HG03060 (cell line): ENCODE measurements at regions not wholly inside any gene's neighbourhood (a gene's known extent, or its start where the extent isn't known, plus 50 kb on each side); places are given as distances from the start of the nearest gene placed in this dataset.
"Not testable (repeated sequence)": the region's sequence is repeated elsewhere in the genome, so short reads cannot be mapped to it uniquely, and the experiment has no call there.

Source experiments
- ATAC-seq: cut with Tn5 transposase; IDR thresholded peaks from one replicate; pipeline ENCODE4 v1.9.1; 2021; ENCODE audit warnings: low read depth, moderate number of reproducible peaks; ENCODE audit not compliant: unreplicated experiment

DNA sequence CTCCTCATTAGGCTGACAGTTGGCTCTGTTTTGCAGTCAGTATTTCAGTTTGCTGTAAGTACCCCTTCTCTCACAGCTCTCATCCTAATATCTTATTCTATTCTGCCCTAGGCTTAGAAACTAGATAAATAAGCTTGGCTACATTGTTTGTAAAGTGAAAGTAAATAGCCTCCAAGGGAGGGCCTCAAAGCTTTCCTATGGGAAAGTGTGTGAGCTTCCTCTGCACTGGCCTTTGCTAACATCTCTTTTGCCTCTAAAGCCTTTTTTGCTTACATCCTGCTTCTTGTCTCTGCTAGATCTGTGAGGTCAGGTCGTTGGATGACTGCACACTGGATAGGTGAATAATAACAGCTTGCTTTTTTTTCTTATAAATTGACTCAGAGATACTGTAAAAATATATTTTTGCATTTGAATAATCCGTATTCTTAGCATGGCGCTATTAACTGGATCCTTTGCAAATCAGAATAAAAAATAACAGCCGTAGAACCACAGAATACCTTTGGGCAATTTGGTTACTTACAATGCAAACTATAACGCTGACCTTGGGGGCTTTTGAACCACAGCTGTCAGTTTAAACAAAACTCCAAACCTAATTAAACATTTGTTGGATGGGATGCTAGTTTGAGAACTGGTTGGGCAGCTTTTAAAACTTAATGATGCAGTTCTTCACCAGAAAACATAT, 55.1 kb downstream of the TTC6 start:
- no peak for ATAC-seq

- no peak for ATAC-seq
These were observed 56.6 kb downstream of the TTC6 start for GRCh38 chr14:37652042-37652441.

GRCh38 chr14:37655418-37655817, 60.0 kb downstream of the TTC6 start:
- no peak for ATAC-seq

GRCh38 chr14:37658156-37658555, 62.7 kb downstream of the TTC6 start:
- ATAC-seq: no peak

- ATAC-seq: no peak
These were observed 68.1 kb downstream of the TTC6 start for GRCh38 chr14:37663498-37663897.

GRCh38 chr14:37665479-37665878, 70.0 kb downstream of the TTC6 start:
- ATAC-seq: no peak

- no peak for ATAC-seq
These were observed 70.5 kb downstream of the TTC6 start for GRCh38 chr14:37665951-37666350.

- ATAC-seq: no peak
These were observed 73.2 kb downstream of the TTC6 start for GRCh38 chr14:37668646-37669045.

- ATAC-seq: no peak
These were observed 73.8 kb downstream of the TTC6 start for GRCh38 chr14:37669242-37669641.

- ATAC-seq: no peak
These were observed 78.0 kb downstream of the TTC6 start for GRCh38 chr14:37673439-37673838.

- ATAC-seq: no peak
These were observed 83.5 kb downstream of the TTC6 start for GRCh38 chr14:37678916-37679315.

DNA sequence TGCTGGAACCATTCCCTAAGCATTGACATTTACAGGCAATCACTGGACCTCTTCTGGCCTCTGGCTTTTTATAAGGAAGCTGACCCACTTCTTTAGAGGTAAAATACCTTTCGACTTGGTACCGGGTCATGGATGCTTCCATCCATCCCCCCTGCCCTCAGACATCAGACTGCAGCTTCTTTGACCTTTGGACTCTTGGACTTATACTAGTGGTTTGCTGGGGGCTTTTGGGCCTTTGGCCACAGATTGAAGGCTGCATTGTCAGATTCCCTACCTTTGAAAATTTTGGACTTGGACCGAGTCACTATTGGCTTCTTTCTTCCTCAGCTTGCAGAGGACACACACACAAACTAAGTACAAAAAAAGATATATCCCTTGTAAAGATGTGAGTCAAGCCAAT, 86.1 kb downstream of the TTC6 start:
- ATAC-seq: no peak

- not testable (repeated sequence) for ATAC-seq
These were observed 97.3 kb downstream of the TTC6 start for GRCh38 chr14:37692680-37693079.

DNA sequence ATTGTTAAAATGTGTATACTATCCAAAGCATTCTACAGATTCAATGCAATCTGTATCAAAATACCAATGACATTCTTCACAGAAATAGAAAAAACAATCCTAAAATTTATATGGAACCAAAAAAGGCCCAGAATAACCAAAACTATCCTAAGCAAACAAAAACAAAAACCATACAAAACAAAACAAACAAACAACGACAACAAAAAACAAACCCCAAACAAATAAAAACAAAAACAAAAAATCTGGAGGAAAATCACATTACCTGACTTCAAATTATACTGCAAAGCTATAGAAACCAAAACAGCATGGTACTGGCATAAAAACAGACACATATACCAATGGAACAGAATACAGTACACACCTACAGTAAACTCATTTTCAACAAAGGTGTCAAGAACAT, 98.0 kb downstream of the TTC6 start:
- ATAC-seq: not testable (repeated sequence)

GRCh38 chr14:37695866-37696265, 100.4 kb downstream of the TTC6 start:
- ATAC-seq: no peak

DNA sequence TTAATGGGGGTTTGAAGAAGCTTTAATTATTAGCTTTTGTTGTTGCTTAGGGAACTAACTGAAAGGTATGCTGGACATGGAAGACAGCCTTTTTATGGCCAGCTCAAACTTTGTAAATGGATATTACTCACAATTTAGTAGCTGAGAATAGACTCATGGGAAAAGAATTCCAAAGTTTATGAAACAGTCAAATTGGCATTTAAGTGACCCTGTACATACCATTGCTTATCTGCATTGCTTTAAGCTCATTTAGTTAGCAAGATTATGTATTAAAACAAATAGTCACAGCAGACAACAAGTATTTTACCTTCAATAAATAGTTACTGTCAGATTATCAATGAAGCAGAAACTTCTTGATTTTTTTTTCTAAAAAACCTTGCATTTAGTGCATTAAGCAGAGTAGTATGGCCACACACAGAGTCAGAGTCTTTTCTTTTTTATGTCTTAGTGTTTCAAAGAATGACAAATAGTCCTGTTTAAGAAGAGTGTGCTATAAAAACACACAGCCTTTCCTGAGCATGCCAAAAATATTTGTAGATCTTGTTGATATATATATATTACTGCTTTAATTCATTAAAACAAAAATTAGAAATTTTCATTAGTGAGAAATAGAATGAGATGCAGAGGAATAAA, 102.2 kb downstream of the TTC6 start:
- ATAC-seq: no peak

- no peak for ATAC-seq
These were observed 103.7 kb downstream of the TTC6 start for GRCh38 chr14:37698840-37699777.

- no peak for ATAC-seq
These were observed 112.3 kb downstream of the TTC6 start for GRCh38 chr14:37707716-37708115.

- ATAC-seq: no peak
These were observed 113.1 kb downstream of the TTC6 start for GRCh38 chr14:37708481-37708880.

DNA sequence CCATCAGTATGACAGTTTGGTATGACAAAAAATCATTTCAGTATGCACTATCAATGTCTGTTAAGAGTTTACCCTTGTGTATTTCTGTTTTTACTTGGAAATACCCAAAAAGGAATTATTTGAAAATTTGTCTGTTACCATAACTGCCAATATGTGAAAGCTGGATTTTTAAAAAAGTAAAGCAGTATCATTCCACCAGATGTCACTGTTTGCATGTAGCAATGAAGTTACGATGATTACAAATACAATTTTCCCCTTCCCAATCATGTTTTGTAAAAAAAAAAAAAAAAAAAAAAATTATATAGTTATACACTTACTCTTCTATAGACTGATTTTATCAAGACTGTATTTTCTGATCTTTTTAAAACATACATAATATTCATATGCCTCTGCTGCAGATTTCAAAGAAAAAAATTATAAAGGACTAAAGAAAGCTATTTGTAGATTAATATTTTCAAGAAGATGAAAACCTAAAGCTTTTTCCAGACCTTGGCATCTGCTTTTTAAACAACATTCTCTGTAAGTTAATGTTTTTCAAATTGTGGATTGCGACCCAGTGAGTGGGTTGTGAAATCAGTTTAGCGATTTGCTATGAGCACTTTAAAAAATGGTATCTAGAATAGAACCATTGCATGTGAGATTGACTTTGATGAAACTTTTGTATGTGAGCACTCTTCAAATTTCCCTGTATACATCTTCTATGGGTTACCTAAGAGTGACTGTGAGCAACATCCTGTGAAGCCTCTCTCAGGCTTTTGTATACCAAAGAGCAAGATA, 114.2 kb downstream of the TTC6 start:
- ATAC-seq: no peak
